Pancreas (tissue), 10 donors: ENCODE measurements at regions not wholly inside any gene's neighbourhood (a gene's known extent, or its start where the extent isn't known, plus 50 kb on each side); places are given as distances from the start of the nearest gene placed in this dataset.

ENCODE experiments used
- ATAC-seq, 4 donors: fragments of 200-7000 bp; cut with Tn5 transposase; one replicate each; pipeline versions ENCODE4 v1.8.0 to v1.9.1; 2020; ENCODE audit warnings: mild to moderate bottlenecking in 4 of 4, moderate library complexity in 4 of 4
- DNase-seq, 6 donors: peaks; one replicate each; pipeline ENCODE4 v3.0.0-alpha.2; 2020
- FAIRE-seq: peaks from 2 replicates; lab custom pipeline; 2012; peaks lifted over from hg19 to GRCh38; lab: Jason Lieb, UNC
- H3K27ac ChIP-seq, 4 donors: fragments of 200-600 bp; sonication (generic); 1 replicate in 3 of 4; 2 replicates in 1 of 4; pipeline versions ENCODE4 v1.5.0 to v1.8.0; 2020
- H3K27me3 ChIP-seq, 4 donors: fragments of 200-600 bp; one replicate each; pipeline ENCODE4 v1.8.0; 2021
- H3K36me3 ChIP-seq, 3 donors: fragments of 200-600 bp; sonication (generic) in 1 of 3; one replicate each; pipeline versions ENCODE4 v1.5.0 to v1.8.0; 2020 to 2021
- H3K4me1 ChIP-seq, 3 donors: fragments of 200-600 bp; one replicate each; pipeline ENCODE4 v1.8.0; 2021
- H3K4me3 ChIP-seq, 4 donors: fragments of 200-600 bp; sonication (generic) in 2 of 4; one replicate each; pipeline versions ENCODE4 v1.5.0 to v1.8.0; 2020 to 2021
- H3K9me3 ChIP-seq, 4 donors: fragments of 200-600 bp; one replicate each; pipeline ENCODE4 v1.8.0; 2021
- WGBS, 2 donors: extraction: QIAGEN DNeasy Blood & Tissue Kit; methylation state at CpG; one replicate each; pipeline ENCODE4 v1.1.7; 2013; 5-methylcytosine and 5-hydroxymethylcytosine counted together
- intact Hi-C, 3 donors: fragments of 100-400 bp; cut with DNase I; formaldehyde crosslinking; loops; one replicate each; pipeline versions ENCODE4 v1.11.1 to v1.14.2; 2022
- TF ChIP-seq, protein P1 (sequence below), 4 donors: fragments of 200-600 bp; sonication (generic) in 3 of 4; IDR thresholded peaks; one replicate each; pipeline versions ENCODE4 v1.5.0 to v1.8.0; 2021; ENCODE audit warnings: antibody characterized with exemption in 4 of 4
- donor health status: healthy with polysubstance abuse.
- donor health status: DM: no; HTN: no; CAD: no; lungs with moderate emphysema.
- donor health status: DM: no; HTN: no; CAD: no.
- donor health status: control.
- donor health status: control.
- donor health status: Bipolar disorder and iron deficiency.
- donor health status: DM: yes; HTN: yes; CAD: no.
- donor health status: DM: no; HTN: no; CAD: no.
- donor health status: DM: no; HTN: no; CAD: no.
- donor health status: DM: yes; HTN: yes; CAD: no.

DNA sequence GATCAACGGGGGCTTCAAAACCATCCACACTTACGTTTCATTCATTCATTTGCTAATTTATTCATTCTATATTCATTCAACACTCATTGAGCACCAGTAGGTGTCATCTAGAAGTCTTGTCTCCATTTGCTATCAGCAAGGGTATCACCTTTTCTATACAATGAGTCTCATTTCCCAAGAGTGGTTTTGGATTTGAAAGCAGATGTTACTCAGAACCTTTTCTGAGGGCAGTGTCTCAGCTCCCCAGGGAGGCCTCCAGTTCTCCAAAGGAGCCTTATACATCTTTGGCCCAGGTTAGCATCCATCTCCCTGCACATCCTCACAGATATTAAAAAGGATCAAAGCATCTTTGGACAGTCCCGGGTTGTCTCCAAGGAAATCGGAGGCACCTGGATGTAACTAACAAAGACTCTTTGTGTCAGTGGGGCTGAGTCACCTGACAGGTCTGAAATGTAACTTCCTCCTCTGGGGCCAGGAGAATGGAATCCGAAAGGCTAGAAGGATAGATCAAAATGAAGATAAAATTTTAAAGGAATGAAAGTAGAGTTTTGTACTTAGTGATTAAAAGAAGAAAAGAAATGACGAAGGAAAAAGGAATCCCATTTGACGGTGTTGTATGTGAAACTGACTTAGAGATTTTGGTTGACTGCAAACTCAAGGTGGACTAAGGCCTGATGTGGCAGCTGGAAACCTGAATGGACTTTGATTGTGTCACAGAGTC, 103.0 kb downstream of the VCPKMT start:
- WGBS, 2 donors: 51 to 58% methylated on average over 7 of the region's 7 CpGs
- H3K4me1 ChIP-seq: no peaks in the 10 kb centered on the region
- H3K4me3 ChIP-seq: no peak overlapping the region
- ATAC-seq (peak in 3 of 4 donors; percentile 58 to 75 (median 66)), DNase-seq (no peak), FAIRE-seq (no peak)
- no peaks in the 10 kb centered on the region for H3K27me3 ChIP-seq
- no peaks in the 10 kb centered on the region for H3K36me3 ChIP-seq
- TF ChIP-seq, protein P1, sequence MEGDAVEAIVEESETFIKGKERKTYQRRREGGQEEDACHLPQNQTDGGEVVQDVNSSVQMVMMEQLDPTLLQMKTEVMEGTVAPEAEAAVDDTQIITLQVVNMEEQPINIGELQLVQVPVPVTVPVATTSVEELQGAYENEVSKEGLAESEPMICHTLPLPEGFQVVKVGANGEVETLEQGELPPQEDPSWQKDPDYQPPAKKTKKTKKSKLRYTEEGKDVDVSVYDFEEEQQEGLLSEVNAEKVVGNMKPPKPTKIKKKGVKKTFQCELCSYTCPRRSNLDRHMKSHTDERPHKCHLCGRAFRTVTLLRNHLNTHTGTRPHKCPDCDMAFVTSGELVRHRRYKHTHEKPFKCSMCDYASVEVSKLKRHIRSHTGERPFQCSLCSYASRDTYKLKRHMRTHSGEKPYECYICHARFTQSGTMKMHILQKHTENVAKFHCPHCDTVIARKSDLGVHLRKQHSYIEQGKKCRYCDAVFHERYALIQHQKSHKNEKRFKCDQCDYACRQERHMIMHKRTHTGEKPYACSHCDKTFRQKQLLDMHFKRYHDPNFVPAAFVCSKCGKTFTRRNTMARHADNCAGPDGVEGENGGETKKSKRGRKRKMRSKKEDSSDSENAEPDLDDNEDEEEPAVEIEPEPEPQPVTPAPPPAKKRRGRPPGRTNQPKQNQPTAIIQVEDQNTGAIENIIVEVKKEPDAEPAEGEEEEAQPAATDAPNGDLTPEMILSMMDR (IDR thresholded peaks at IDR 0.05): no peak
- H3K9me3 ChIP-seq: no peaks in the 10 kb centered on the region
- intact Hi-C loops: no loop called here
- peak overlapping the region in 3 of 4 donors; percentile 34 to 65 (median 62) for H3K27ac ChIP-seq

DNA sequence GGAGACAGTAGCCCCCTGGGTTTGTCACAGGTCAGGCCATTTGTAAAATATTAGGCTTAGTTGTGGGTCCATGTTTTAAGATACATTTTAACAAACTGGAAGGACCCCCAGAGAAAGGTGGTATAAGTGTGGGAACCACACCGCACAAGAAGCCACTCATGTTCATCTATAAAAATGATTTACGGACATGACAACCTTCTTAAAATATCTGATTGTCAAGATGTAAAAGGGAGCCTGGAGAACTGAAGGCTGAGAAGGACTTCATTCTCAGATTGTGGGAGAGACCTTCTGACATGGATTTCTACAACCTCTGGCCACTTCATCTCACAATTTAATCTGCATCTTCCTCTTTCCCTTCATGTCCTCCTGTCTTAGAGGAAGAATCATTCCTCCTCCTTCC, 102.4 kb downstream of the VCPKMT start:
- TF ChIP-seq, protein P1 (IDR thresholded peaks at IDR 0.05): no peak
- Histone ChIP-seq H3K36me3 (no peaks in the 10 kb centered on the region), H3K27ac (peak overlapping the region in 3 of 4 donors; percentile 34 to 65 (median 62)), H3K9me3 (no peaks in the 10 kb centered on the region), H3K27me3 (no peaks in the 10 kb centered on the region), H3K4me1 (peaks cover 0 to under 1% (median 0%) of the 10 kb centered on the region in 3 donors), H3K4me3 (no peak overlapping the region)
- DNase-seq (no peak), ATAC-seq (no peak), FAIRE-seq (no peak)
- intact Hi-C loops: no loop called here
- WGBS, 2 donors: 0 to 61% methylated on average over 2 of the region's 2 CpGs

DNA sequence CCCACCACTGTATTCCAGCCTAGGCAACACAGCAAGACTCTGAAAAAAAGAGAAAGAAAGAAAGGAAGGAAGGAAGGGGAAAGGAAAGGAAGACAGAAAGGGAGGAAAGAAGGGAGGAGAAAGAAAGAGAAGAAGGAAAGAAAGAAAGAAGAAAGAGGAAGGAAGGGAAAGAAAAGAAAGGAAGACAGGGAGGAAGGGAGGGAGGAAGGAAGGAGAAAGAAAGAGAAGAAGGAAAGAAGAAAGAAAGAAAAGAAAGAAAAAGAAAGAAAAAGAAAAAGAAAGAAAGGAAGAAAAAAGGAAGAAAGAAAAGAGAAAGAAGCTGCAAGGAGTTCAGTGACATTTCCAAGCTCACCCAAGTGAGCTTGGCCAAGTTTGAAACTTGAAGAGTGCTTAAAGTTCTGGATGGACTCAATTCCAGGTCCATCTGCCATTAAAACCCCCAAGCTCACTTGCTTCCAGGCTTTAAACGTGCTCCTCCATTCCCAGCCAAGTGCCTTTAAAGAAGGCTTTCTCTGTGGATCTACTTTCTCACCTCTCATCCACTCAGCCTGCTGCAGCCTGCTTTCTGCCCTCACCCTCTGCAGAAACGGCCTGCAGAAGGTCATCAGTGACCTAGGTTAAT, 101.5 kb downstream of the VCPKMT start:
- H3K4me3 ChIP-seq: no peak overlapping the region
- no peaks in the 10 kb centered on the region for H3K27me3 ChIP-seq
- TF ChIP-seq, protein P1 (IDR thresholded peaks at IDR 0.05): no peak
- FAIRE-seq (no peak), DNase-seq (no peak), ATAC-seq (no peak)
- H3K36me3 ChIP-seq: no peaks in the 10 kb centered on the region
- peaks cover 0 to 3% (median 0%) of the 10 kb centered on the region in 3 donors for H3K4me1 ChIP-seq
- intact Hi-C loops: no loop called here
- H3K9me3 ChIP-seq: no peaks in the 10 kb centered on the region
- H3K27ac ChIP-seq: no peak overlapping the region
- WGBS, 2 donors: 53 to 64% methylated on average over 2 of the region's 2 CpGs

DNA sequence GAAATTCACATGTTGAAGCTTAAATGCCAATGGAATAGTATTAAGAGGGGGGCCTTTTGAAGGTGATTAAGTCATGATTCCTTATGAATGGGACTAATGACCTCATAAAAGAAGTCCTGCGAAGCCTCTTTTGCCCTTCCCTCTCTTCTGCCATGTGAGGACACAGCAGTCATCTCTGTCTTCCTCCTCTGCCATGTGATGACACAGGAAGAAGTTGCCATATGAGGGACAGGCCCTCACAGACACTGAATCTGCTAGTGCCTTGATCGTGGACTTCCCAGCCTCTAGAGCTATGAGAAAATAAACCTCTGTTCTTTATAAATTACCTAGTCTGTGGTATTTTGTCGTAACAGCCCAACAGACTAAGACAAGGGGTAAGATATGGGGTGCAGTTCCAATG, 100.7 kb downstream of the VCPKMT start:
- ATAC-seq (no peak), FAIRE-seq (no peak), DNase-seq (no peak)
- TF ChIP-seq, protein P1 (IDR thresholded peaks at IDR 0.05): no peak
- WGBS, 2 donors: 88 to 93% methylated on average over 3 of the region's 3 CpGs
- intact Hi-C loops: no loop called here
- Histone ChIP-seq H3K4me3 (no peak overlapping the region), H3K4me1 (peaks cover 0 to 3% (median 0%) of the 10 kb centered on the region in 3 donors), H3K27ac (no peak overlapping the region), H3K27me3 (no peaks in the 10 kb centered on the region), H3K9me3 (no peaks in the 10 kb centered on the region), H3K36me3 (no peaks in the 10 kb centered on the region)
